Stimulated activated CD8-positive, alpha-beta memory T cell treated with anti-CD3 and anti-CD28 coated beads, Interleukin-7, amount 100 ng/mL, for 1 hour (primary cell): ENCODE measurements at regions not wholly inside any gene's neighbourhood (a gene's known extent, or its start where the extent isn't known, plus 50 kb on each side); places are given as distances from the start of the nearest gene placed in this dataset.

Experiments
- DNase-seq, 2 donors: peaks; one replicate each; pipeline ENCODE4 v3.0.0-alpha.2; 2020; ENCODE audit warnings: low read depth in 2 of 2

DNA sequence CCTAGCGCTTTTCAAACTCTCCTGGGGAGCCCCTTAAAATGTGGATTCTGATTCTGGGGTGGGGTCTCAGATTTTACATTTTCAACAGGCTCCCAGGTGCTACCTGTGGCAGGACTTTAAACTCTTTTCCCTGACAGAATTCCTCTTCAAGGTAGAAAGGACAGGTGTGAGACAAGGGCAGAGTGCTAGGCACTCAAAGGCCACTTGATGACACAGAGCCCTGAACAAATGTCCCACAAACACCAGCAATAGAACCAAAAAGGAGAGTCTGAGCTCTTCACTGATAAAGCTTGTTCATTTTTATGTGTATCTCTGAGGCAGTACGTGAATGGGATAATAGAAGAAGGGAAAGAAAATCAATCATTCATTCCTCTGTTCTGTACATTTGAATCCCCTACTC is 77.7 kb upstream of the PELI1 start:
- DNase-seq: no peak

DNA sequence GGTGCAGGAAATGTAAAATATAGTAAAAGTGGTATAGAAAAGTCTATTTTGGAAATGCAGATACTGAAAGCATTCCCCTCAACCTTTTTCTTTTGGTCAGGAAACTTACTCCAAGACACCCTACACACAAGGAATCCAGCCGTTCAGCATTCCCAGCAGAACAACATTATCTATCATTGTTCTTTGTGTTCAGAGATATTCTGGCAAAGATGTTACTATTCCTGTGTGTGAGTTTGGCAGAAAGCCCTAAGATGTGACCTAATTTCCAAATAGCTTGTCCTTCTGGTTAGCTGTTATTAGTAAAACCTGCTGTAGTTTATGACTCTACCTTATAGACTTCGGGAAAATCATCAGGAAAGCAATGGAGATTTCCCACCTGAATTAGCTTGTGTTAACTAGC is 78.1 kb upstream of the PELI1 start:
- DNase-seq: no peak

DNA sequence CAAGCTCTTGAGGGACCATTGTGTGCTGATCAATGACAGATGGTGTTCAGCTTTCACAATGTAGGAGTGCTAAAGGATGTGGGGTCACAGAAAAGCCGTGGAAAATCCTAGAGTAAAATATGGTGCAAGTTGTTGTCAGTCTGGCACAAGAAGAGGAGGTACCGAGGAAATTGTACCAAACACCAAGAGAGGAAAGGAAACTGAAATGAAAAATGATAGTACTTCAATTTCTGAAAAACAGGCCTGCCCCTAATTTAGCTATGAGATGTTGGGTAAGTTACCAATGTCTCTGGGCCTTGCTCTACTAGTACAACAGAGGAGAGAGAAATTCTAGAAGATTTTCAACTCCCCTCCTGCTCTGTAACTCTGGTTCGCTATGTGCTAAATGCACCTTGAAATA is 78.8 kb upstream of the PELI1 start:
- DNase-seq: no peak

DNA sequence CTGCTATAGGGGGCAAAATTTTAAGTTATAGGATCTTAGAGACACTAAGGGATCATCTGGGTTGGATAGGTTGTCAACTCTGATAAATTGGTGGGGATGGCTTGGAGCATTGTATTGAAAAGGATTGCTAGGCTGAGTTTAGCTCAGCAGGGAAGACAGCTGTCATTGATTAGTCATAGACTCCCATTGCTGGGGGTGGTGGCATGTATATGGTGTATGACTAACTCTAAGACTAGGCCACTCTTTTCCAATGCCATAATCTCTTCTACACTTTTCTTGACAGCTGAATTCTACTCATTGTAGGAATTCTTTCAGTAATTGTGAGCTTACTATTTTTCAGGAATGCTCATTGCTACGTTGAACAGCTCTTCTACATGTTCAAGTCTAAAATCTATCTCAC is 81.3 kb upstream of the PELI1 start:
- DNase-seq: no peak

DNA sequence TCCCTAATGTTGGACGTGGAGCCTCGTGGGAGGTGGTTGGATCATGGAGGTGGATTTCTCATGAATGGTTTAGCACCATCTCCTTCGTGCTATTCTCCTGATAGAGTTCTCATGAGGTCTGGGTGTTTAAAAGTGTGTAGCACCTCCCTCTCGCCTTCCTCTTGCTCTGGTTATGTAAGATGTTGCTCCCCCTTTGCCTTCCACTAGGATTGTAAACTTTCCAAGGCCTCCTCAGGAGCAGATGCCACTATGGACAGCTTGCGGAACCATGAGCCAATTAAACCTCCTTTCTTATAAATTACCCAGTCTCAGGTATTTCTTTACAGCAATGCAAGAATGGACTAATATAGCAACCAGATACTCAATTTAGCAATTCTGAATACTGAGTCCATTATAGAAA is 82.4 kb upstream of the PELI1 start:
- no peak for DNase-seq

DNA sequence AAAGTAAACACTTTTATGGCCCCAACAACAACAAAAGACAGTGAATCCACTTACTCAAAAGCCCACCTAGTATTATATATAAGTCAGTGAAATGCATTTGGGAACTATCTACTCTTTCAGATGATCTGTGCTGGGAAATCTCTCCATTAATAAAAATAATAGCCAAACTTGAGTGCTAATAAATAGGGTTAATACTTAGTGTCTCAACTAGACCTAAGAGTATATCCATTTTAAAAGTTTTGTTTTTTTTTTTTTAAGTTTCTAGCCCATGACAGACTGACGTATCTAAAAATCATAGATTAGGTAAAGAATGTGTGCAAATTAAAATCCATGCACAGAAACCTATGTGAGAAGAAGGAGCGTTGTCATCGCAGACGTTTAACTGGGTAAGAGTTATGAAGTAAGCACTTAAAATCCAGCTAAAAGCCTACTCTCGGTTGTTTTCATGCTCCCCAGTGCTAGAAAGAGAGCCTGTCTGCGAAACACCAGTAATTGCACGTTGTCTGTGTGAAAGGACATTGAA is 83.4 kb upstream of the PELI1 start:
- no peak for DNase-seq

DNA sequence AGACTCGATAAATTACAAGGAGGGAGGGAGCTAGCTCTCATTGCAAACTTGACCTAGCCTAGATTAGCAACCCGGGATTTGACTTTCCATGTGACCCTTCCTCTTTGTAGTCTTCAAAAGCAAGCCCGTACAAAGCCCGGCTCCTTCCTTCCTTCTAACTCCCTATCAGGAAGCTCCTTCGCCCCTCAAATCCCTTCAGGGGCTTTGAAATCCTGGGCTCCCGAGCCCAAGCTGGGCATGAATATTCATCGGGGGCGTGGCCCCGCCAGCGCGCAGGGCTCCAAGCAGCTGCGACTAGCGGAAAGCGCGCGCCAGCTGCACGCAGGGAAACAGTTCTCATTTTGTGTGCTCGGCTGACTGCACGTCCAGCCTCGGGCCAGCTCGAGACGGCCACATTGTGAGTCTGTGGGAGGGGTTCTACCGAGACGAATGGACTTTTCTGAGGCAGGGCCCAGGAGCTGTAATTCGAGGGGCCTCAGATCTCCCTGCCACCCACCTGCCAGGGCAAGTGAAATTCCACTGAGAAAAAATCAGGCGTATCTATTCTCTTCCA is 84.0 kb upstream of the PELI1 start:
- peak; percentile 18 to 19 for DNase-seq

DNA sequence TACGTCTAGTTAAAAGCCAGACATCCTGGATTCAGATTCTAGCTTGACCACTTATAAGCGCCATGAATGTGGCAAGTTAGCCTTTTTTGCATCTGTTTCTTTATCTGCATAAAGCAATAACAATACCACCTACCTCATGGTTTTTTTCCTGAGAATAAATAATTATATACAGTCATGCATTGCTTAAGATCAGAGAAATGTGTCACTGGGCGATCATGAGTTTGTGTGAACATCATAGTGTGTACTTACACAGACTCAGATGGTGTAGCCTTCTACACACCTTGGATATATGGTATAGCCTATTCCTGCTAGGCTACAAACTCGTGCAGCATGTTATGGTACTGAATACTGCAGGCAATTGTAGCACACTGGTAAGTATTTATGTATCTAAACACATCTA is 84.7 kb upstream of the PELI1 start:
- DNase-seq: no peak

DNA sequence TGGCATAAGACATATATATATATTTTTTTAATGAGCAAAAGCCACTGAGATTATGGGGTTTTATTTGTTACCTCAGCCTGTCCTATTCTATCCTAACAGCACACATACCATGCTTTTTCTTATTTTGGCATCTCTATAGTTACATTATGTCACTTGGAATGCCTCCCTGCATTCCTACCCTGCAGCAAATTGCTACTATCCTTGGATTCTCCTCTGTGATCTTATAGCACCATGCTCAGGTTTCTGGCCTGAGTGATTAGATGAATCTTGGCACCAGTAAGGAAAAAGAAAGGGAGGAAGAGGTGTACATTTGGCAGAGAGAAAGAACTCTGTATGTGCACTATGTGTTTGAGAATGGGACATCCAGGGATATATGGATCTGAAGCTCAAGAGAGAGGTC is 86.3 kb upstream of the PELI1 start:
- DNase-seq: no peak

DNA sequence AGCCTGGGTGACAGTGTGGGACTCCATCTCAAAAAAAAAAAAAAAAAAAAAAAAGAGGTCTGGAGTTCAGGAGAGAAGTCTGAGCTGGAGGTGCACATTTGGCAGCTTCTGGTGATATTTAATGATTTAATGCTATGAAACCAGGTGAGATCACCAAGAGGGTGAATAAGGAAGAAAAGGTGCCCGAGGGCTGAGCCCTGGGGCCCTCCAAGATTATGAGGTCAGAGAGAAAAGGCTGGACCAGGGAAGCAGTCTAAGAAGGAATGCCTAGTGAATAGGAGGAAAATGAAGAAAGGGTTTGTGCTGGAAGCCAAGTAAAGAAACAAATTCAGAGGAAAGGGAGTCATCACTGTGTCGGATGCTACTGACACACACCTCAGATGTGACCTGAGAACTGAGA is 88.0 kb upstream of the PELI1 start:
- no peak for DNase-seq

DNA sequence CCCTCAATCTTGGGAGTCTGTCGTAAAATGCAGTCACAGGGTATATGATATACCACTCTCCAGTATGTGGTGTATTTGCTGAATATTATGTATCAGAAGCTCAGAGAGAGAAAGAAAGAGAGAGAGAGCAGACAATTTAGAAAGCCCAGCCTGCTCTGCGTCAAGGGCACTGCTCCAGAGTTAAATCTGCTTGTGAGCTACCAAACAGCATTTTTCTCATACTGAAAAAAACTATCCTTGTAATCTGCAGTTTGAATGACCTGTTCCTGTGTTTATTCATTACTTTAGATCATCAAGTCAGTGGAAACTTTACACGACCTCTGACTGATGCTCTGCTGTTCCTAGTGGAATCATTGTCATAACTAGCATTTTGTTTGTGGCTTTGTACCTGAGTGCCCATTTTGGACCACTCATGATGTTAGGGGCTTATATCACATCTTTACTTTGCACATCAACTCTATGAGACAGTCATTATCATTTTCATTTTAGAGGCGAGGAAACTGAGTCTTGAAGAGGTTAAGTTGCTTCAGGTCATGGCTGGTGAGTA is 89.2 kb upstream of the PELI1 start:
- no peak for DNase-seq

DNA sequence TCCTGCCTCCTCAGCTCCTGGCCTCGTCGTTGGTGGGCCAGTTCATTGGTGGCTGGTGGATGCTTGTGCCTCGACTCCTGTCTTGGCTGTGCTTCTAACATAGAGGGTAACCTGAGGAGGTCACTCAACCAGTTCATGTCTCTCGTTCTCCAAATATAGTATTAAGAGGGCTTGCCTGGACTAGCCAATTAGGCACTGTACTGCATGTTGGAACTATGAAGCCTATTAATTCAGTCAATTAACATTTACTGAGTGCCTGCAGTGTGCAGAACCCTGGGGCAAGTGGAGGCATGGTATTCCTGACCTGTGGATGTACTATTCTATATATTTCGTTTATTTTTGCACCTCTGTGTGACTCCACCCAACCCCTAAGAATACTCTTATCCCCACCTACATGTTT is 89.9 kb upstream of the PELI1 start:
- DNase-seq: no peak

DNA sequence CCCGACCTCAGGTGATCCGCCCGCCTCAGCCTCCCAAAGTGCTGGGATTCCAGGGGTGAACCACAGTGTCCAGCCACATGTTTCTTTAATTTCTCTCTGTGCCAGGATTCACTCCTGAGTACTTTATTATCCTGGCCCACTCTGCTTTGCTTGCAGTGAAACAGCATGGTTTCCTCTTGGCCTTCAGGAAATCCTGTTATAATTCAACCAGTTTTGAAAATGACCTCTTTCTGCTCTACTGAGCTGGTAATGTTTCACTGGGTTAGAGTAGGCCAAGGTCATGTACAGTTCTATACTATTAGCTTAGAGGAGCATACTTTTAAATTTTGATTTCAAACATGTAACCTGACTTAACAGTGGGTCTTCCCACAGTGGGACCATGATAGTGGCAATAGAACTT is 90.6 kb upstream of the PELI1 start:
- DNase-seq: no peak

DNA sequence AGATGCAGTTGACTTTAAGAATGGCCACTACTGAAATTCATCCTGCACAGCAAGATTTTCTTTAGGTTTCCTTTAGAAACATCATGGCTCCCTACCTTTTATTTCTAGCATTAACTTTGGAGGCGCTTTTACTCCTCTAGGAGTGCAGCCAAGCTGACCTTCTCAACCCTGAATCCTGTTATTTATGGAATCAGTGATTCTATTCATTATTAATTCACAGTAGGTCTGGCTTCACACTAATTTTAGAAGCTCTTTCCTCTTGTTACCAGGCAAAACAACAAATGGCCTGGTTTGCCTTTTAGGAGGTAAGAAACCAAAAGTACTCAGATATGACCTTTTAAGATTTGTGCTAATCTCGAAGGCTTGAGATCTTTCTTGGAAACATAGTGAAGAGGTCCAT is 93.0 kb upstream of the PELI1 start:
- no peak for DNase-seq

DNA sequence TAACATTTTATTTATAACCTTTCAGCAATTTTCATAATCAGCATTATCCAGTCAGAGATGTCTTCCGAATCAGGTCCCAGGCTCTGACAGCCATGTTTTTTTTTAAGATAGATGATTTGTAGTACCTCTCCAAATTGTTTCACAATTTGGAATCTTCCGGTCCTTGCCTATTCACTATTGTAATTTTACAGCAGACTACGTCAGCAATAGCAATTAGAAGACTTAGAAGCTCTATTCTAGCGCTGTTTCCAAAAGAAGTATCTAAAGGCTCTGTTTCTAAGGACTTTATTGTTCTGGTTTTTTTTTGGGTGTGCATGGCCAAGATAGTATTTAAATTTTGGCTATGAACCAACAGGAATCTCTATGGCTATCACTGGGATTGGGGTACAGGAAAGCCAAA is 94.6 kb upstream of the PELI1 start:
- no peak for DNase-seq

DNA sequence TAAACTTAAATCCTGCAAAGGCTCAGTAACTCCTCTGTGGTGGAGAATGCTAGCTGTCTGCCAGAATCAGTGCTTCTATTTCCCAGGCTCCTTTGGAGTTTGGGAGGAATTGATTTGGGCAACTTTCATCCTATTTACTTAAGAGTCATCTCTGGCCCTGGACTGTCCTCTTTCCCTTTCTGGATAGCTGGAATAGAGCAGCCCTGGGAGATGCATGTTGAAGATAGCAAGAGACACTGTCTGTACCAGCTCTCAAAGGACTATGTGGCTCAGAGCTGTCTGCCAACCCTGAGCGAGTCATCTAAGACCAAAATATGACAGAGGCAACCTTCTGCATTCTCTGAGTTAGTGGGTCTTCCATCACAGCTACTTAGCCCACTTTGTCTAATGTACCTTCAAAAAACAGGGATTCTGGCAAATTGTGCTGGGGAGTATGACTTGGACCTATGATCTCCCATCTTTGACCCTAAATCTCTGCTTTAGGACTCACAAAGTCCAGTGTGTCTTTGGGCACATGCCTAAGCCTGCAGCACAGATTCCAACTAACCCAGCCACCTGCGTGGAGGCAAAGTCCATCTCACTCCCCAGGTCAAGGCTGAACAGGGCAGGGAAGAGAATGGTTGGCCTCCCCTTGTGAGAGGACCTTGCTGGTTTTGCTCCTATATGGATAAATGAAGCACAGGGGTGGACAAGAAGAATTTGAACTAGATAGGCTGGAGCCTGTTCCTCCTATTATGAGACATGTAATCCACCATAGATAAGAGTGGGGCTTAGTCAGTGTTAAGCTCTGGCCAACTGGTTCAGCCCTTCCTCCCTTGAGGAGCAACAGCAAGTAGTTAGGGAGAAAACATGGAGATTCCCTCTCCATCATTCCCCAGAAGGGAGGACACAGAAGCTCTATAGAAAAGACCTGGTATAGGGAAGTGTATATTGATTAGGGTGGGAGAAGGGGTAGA is 99.1 kb upstream of the PELI1 start:
- DNase-seq: no peak

DNA sequence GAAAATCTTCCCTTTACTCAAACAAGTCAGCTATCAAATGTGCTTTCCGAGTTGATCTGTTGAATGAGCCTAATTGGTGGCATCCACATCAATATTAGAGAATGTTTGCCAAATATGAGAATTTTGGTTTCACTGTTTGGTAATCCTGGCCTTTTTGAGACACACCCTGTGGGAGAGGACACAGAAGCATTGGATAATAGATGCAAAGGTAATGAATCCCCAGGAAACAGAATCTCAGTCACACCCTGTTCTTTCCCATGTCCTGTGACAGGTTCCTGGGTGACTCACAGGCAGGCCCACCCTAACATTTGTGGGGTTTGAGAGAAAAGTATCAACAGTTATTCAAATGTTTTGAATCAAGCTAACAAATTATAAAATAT is 99.8 kb upstream of the PELI1 start:
- DNase-seq: no peak

DNA sequence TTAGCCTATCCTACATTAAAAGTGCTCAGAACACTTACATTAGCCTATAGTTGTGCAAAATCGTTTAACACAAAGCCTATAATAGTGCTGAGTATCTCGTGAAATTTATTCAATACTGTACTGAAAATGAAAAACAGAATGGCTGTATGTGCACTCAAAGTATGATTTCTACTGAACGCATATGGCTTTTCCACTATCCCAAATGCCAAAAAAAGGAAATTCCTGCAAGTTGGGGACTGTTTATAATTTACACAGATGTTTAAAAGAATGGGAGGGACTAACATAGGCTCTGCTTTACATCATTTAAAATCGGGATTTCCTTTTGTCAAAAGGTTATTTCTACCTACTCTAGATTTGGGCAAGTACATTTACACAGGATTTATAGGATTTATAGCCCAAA is 101.4 kb upstream of the PELI1 start:
- DNase-seq: no peak

DNA sequence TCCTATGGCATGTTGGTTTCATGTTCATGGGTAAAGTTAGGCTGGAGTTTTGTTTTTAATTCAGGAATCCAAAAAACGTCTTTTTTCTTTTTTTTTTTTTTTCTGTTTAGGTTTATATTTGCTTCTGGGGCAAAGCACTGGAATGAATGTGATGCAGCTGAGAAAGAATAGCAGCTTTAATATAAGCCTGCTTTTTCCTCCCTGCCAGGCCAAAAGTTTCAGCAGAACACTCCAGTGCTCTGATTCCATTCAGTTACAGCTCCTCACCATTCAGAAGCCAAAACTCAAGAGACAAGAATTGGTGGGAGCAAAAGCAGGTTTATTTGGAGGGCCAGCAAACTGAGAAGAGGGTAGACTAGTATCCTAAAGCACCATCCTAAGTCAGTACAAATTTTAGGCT is 102.7 kb upstream of the PELI1 start:
- no peak for DNase-seq

DNA sequence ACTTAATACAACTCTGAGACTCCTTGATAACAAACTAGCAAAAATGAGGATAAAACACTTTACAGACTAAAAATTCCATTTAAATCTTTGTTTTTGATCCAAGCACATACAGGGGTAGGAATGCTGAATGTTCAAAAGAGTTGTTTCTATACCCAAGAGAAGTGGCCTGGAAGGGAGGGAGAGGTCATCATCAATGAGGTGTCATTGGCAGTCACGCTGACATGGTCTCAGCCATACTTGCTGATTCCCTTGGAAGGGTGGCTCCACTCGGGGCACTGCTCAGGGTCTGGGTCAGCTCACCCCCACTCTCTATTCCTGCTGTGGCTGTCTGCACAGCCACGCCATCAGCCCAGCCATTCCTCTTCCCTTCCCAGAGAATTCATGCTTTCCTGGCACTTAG is 105.2 kb upstream of the PELI1 start:
- no peak for DNase-seq

DNA sequence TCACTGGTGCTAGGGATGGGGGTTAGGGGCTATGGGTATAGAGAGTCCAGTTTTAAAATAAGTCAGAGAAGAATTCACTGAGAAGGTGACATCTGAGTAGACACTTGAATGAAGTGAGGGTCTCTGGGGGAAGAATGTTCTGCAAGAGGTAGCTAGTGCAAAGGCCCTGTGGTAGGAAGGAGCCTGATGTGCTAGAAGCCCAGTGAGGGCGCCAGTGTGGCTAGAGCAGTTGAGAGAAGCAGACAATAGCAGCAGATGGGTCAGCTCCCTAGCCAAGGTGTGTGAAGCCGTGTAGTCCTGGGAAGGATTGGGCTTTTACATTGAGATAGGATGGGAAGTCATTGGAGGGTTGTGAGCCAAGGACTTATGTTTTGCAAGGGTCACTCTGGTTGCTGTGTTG is 105.8 kb upstream of the PELI1 start:
- DNase-seq: no peak

DNA sequence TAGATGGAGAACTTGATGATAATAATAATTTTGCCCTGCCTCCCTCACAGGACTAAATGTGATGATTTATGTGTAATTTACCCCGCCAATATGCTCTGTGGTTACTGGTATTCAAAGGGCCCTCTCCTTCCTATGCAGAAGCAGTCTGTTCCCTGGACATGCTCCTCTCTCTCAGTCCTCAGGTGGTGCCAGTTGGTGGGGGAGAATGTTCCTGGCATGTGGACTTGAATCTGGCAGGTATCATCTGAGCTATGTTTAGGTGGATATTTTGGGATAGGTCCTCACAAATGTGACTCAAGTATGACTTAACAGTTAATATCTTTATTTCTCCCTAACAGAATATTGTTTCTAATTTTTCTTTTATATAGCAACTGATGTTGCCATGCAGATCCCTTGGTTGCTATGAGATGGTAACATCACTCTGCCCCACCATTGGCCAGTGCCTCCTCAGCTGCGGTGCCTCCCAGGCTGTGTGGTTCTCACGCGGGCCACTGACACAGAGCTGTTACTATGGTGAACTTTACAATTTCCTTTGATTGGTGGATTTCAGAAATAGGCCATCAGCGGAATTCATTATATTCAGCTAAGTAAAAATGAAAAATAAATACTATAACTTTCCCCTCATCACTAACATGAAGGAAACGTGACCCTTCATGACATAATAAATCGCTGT is 106.7 kb upstream of the PELI1 start:
- DNase-seq: no peak
